Urothelium cell line (cell line): ENCODE measurements at regions not wholly inside any gene's neighbourhood (a gene's known extent, or its start where the extent isn't known, plus 50 kb on each side); places are given as distances from the start of the nearest gene placed in this dataset.
"Not testable (repeated sequence)": the region's sequence is repeated elsewhere in the genome, so short reads cannot be mapped to it uniquely, and the experiment has no call there.

Source experiments
- DNase-seq: peaks from one replicate; pipeline ENCODE4 v3.0.0; 2011; ENCODE audit warnings: low spot score, mixed read lengths
- FAIRE-seq: peaks from 2 replicates; lab custom pipeline; 2011; peaks lifted over from hg19 to GRCh38; lab: Jason Lieb, UNC

DNA sequence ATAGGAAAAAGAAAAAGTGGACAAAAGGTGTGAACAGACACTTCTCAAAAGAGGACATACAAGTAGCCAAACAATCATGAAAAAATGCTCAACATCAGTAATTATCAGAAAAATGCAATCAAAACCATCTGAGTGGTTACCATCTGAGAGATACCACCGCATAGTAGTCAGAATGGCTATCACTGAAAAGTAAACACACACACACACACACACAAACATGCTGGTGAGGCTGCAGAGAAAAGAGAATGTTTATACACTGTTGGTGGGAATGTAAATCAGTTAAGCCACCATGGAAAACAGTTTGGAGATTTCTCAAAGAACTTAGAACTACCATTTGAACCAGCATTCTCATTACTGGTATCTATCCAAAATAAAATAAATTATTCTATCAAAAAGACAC lies 145.7 kb downstream of the CYP26A1 start:
- no peak for FAIRE-seq
- no peak for DNase-seq

DNA sequence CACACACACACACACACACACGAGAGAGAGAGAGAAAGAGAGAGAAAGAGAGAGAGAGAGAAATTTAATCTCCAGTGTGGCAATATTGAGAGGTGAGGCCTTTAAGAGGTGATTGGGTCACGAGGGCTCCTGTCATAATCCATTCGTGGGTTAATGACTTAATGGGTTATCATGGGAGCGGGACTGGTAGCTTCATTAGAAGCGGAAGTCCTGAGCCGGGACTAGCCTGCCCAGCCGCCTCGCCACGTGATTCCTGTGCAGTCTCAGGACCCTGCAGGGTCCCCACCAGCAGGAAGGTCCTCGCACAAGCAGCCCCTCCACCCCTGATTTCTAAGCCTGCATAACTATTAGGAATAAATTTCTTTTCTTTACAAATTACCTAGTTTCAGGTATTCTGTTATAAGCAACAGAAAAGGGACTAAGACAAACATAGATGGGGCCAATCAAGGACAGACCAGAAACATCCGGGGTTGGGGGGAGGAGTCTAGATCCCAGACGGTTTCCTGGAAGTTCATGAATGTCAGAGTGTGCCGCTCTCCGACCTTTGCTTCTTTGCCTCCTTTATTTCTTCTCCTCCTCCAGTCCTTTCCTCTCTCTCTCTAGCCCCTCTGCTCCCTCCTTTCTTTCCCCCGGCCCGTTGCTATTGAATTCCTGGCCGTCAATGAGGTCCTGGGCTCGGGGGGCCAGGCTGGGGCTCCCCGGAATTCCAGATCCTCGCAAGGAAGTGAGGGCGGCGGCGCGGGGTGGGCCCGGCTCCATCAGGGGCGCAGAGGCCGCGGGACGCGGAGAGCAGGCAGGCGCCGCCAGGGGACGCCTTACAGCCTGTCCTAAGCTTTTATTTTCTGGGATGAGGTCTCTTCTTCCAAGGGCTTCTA lies 146.8 kb downstream of the CYP26A1 start:
- FAIRE-seq, result no peak
- DNase-seq, result no peak

DNA sequence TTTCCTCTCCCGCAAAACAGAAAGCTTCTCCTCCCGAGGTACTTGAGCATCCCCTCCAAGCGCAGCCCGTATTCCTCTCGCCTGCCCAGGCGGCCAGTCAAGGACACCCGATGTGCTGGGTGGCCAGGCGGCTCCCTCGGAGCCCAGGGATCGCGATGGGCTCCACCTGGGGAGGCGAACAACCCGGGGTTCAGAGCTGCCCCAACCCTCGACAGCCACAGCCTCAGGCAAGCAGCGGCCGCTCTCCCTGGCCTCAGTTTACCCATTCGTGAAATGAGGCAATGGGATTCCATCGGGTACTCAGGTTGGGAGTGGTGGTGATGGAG lies 147.4 kb downstream of the CYP26A1 start:
- FAIRE-seq (no peak), DNase-seq (no peak)

DNA sequence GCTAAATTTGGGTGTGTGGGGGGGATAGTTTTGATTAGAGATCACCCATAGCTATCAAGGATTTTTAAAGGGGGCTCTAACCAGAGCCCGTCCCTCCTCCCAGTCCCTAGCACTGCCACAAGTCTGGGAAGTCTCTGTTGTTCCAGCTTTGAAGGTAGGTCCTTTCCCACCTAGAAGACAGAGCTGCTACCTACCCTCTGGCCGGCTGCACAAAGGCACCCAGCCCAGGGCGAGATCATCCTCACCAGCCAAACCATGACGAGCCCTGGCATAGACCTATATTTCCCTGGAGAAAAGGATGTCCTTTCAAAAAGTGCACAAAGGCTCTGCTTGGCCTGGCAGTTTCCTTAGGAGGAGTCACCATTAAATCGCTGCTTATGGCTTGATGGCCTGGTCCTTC lies 147.8 kb downstream of the CYP26A1 start:
- DNase-seq (no peak), FAIRE-seq (no peak)

DNA sequence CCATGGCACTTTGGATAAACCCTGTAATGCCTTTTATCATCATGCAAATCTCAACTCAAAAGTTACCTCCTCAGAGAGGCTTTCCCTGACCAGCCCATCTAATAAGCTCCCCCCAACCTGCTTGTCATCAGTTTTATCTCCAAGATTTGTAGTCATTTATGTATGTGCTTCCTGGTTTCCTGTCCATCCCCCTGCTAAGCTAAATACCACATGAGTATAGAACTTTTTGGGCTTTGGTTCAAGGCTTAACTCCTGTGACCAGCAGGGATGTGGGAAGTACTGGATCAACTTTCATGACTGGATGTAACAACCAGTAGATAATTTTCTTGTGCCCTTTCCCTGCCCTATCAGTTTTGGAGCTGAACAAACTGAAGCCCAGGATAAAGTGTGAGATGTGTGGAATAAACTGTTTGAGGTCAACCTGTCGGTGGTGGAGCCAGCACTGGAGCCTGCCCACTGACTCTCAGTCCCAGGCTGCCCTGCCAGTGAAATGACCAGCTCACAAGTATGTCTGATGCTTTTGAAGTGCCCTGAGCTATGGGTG lies 148.6 kb downstream of the CYP26A1 start:
- DNase-seq, result no peak
- FAIRE-seq, result no peak

DNA sequence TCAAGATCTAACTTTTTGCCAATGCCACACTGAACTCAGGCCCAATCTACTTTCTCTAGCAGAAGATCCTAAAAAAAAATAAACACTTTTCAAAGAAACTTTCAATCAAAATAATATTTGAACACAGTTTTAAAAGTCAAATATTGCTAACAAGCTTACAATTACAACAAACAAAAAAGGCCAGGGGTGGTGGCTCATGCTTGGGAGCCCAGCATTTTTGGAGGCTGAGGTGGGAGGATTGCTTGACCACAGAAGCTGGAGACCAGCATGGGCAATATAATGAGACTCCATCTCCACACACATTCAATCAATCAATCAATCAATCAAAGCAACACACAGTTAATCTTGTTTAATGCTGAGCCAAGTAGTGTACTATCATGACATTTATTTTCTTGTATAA lies 149.2 kb downstream of the CYP26A1 start:
- FAIRE-seq (no peak), DNase-seq (no peak)

DNA sequence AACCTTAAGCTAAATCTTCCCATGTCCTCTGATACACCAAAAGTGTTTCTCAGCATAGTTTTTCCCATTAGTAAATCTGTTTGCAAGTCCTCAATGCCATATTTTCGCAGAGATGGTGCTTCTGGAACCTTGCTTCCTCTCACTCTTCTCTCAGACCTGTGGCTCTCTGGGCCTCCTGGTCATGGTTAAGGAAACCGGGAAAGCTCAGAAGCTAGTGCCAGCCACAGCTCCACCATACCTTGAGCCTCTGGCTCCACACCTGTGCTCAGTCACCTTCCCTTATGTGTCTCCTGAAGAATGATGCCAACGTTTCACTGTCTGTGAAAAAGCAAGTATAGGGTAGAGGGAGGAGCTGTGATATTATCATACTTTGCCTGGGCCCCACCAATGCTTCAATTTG lies 149.6 kb downstream of the CYP26A1 start:
- no peak for FAIRE-seq
- no peak for DNase-seq

DNA sequence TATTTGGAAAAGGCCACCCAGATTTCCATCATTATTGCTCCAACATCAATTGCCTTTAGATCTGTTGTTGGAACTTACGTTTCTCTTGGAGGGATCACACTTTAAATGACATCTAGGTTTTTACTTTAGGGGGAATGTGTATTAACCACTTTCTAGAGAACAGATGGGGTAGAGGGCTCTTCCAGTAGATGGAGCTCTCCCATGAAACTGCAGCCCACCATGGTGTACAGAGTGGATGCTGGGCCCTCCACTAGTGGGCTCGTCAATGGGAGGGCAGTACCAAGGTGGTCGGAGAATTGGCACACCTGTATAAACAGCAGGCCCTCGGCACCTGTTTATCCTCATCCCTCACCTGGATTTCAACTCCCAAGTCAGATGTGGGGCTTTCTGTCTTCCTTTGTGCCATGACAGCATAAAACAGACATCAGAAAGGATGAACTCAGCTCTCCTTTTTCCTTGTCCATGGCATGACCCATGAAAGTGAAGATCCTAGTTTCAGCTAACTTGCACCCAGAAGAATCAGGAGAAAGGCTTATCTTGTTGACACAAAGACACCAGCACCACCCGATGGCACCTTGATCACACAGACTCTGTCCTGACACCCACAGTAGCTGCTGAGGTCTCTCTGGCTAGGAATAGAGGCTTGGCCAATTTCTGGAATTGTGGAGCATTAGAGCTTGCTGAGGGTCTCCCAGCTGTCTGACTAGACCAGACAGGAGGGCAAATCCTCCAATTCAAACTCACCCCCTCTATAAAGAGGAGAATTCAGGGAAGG lies 150.5 kb downstream of the CYP26A1 start:
- no peak for DNase-seq
- no peak for FAIRE-seq

DNA sequence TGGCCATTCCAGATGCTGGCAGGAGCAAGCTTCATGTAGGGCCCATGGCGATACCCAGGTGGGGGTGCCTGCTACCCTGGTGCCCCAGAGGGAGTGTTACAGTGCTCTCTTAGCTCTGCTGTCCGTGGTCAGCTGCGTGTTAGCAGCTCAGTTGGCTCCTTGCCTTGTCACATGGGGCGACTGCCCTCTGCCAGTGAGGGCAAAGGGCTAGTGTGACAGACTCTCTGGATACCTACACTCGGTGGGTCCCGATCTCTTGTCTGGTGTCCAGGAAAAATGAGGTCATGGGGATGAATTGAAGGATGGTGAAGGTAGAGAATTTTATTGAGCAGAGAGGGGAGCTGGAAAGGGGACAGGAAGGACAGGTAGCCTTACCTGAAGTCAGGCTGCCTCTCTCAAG lies 152.2 kb downstream of the CYP26A1 start:
- FAIRE-seq, result no peak

DNA sequence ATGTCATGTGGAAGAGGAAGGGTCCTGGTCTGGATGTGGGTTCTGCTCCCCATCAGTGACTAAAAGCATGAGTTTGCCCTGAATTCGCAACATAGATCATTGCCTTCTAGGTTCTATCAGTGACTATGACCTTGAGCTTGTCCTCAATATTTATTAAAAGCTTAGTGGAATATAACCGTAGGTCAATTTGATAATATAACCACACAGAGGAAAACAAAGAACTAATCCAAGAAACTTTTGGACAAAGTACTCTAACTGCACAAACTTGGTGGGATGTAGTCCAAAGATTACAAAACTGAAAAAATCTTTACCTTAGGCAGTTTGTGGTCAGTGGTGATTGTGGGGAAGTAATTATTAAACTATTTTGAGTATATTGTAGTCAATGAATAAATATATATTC lies 152.9 kb downstream of the CYP26A1 start:
- FAIRE-seq (no peak), DNase-seq (no peak)

More for the DNA sequence above, 152.2 kb downstream of the CYP26A1 start:
- DNase-seq, result no peak

DNA sequence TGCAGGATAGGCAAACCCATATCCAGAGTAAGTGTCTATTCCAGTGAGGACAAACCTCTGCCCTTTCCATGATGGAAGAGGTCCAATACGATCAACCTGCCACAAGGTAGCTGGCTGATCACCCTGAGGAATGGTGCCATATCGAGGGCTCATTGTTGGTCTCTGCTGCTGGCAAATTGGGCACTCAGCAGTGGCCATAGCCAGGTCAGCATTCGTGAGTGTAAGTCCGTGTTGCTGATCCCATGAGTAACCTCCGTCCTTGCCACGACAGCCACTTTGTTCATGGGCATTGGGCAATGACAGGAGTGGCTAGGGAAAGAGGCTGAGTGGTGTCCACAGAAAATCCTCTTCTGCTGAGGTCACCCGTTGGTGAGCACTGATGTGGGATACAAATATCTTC lies 156.9 kb downstream of the CYP26A1 start:
- not testable (repeated sequence) for FAIRE-seq, DNase-seq

DNA sequence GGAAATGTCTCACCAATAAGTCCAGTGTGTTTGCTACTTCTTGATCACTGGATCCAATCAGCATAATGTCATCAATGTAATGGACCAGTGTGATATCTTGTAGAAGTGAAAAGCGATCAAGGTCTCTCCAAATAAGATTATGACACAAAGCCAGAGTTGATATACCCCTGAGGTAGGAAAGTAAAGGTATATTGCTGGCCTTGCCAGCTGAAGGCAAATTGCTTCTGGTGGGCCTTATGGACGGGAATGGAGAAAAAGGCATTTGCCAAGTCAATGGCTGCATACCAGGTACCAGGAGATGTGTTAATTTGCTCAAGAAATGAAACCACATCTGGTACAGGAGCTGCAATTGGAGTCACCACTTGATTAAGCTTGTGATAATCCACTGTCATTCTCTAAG lies 158.5 kb downstream of the CYP26A1 start:
- FAIRE-seq, DNase-seq: not testable (repeated sequence)

DNA sequence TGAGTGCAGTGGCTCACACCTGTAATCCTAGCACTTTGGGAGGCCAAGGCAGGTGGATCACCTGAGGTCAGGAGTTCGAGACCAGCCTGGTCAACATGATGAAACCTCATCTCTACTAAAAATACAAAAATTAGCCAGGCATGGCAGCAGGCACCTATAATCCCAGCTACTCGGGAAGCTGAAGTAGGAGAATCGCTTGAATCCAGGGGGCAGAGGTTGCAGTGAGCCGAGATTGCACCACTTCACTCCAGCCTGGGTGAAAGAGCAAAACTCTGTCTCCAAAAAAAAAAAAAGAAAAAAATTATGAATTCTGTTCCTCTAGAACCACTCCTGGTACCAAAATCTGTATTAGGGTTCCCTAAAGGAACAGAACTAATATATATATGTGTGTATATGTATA lies 161.2 kb downstream of the CYP26A1 start:
- not testable (repeated sequence) for FAIRE-seq, DNase-seq

DNA sequence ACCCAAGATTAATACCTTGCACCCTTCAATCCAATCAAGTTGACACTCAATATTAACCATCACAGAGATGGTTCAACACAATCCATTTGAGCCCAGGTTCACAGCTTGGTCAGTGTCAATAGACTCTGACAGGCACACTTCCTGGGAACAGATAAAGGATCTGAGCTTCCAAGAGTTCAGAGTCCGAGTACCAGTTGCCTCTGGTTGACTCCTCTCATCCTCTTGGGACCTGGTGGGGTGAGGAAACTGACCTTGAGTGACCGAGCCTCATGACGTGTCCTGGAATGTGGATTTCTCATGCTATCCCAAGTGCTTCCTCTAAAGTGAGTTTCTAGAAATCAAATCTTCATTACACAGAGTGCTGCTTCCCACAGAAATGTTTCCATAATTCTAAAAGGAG lies 162.0 kb downstream of the CYP26A1 start:
- FAIRE-seq (no peak), DNase-seq (no peak)

DNA sequence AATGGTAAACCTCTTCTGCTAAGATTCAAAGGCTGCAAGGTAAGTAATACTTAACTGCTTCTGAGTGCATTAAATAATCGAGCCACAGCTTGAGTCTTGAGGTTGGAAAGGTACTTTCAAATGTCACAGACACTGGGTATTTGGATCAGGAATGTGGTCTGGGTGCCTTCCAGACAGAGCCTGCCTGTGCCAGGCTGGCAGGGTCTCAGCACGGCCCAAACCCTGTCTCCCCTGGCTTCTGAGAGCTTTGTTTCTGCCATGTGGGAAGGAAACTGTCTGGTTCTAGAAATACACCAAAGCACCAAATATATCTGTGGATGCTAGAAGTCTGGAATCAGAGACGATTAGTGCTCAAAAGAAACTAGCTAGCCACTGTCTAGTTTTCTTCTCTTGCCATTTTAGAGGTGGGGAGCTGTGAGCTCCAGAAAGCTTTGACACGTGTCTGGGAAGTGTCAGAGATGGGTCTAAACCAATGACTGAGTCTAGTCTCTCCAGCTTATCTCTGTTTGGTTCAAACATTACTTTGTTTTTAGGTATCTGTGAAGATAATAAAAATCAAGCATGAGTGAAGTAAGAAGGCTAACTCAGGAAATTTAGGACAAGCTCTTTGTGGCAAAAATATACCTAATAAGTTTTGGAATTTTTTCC lies 162.8 kb downstream of the CYP26A1 start:
- DNase-seq (no peak), FAIRE-seq (no peak)

DNA sequence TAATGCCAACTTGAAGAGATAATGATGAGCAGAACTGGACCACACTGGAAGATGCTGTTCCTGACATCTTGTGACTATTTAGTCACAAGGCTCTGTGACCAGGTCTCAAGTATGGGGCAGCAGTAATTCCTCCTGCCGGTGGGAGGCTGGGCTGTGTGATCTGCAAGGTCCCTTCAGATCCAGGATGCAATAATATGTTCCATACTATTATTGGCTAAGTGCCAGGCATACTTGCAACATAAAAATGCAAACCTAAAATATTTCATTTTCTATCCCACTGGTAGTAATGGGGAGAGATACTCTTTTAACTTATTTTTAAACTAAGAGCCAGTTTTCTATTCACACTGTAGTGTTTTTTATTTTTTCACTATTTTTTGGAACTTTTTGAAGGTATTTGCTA lies 171.5 kb downstream of the CYP26A1 start:
- no peak for DNase-seq
- no peak for FAIRE-seq

DNA sequence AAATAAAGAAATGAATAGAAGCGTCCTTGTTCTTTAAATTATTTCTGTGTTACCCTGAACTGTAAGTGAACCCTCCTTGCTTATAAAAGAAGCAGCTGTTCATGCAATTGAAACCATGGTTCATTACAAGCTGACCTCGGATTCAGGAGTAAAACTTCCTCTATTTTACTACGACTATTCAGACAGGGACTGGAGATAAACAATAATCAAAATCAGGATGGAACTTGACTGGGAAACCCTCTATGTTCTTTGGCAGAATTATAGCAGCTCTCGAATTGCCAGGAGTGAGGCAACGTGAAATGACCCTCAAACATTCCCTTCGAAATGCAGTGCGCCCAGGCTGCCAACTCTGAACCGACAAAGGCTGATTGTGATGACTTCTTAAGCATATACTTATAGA lies 172.1 kb downstream of the CYP26A1 start:
- no peak for DNase-seq
- FAIRE-seq, result no peak

DNA sequence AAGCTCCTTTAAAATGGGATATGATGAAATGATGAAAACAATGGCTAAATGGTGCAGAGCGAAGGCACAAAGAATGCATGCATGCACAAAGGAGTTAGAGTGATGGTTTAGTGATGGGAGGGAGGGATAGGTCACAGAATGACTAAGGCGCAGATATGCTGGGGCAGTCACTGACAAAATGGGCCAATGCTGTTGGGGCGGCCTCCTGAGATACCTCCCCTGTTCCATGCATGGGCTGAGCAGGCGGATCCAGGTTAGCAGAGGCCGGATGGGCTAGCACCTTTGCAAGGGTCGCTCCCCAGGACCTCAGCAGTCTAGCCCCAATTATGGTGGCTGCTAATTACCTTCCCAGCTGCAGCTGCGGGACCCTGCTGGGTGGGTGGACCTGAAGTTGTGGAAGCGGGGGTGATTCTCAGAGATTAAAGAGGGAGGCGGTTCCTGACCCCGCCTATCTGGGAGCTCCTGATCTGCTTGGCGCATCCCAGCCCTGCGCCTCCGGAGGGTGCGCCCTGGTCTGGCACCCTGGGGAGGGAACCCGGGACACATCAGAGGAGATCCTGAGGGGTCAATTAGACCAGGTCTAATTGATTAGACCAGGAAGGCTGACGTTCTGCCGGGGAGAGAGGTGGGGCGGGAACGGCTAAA lies 175.0 kb downstream of the CYP26A1 start:
- FAIRE-seq, result no peak
- no peak for DNase-seq

DNA sequence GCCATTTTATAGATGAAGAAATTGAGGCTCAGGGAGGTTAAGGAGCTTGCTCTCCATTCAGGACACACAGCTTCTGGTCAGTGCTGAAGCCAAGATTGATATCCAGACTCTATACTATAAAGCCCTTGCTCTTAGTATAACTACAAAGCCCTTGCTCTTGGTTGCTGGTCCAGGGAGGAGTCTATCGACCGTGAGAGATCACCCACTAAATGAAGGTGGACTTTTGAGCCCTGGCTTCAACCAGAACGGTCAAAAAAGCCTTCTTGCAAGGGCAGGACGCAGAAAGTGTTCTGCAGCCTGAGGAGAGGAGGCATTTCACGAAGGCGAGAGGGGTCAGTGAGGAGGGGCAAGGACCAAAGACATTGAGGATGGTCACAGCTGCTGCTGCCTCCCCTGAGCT lies 176.3 kb downstream of the CYP26A1 start:
- DNase-seq, result no peak
- FAIRE-seq, result no peak

DNA sequence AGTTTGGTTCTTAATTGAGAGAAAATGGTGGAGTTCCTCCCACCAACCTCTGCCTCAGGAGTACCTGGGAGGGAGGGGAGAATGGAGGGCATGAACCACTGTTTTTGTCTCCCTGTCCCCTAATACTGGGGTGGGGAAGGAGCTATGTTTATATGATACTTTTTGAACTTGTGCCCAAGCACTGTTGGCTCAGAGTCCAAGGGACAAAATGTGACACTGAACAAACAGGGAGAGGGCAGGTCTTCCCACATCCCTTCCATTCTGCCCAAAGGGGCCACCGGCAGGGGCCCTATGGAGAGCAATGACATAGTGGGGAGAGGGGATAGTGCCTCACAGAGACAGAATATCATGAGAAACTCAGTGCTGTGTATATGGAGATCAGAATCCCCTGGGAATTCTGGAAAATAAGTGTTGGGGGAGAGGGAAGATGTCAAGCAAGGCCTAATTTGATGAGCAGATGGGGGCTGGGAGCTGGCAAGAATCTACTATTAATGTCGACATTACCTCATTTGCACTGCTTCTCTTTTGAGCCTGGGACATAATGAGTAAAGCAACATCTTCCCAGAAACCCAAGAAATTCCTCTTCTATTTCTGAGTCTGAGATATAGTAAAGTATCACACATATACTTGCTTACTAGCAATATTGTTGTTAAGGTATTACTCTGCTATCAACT lies 180.6 kb downstream of the CYP26A1 start:
- FAIRE-seq (no peak), DNase-seq (no peak)
